ENCODE measurements at regions not wholly inside any gene's neighbourhood (a gene's known extent, or its start where the extent isn't known, plus 50 kb on each side); places are given as distances from the start of the nearest gene placed in this dataset.

DNA sequence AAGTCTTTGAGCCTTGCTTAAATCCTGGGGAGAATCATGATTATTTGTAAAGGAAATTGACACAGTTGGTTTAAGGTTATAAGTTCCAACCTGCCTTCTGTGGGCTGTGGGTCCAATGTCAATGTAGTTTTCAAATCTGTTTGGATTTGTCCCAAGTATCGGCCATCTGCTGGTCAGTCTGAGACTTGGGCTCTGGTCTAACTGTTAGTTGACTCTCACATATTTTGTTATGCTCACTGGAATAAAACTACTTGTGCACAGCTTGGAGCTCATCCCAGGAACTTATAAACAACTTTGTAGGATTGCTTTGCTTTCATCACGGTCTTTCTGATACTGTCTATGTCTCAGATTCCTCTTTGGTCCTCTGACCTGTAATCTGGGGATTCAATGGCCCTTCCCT lies 1026.2 kb upstream of the ZEB2 start:
- no peak overlapping the region for H3K4me3 ChIP-seq (ENCODE audit: low read depth, low read length)
- no peaks in the 10 kb centered on the region for H3K9me3 ChIP-seq (ENCODE audit: control insufficient read depth, insufficient read depth, low read depth, low read length)
- H3K4me1 ChIP-seq (ENCODE audit: control insufficient read depth, insufficient read depth, low read length) = no peaks in the 10 kb centered on the region
- CTCF ChIA-PET = no interaction called here
- TF ChIP-seq, protein P1, sequence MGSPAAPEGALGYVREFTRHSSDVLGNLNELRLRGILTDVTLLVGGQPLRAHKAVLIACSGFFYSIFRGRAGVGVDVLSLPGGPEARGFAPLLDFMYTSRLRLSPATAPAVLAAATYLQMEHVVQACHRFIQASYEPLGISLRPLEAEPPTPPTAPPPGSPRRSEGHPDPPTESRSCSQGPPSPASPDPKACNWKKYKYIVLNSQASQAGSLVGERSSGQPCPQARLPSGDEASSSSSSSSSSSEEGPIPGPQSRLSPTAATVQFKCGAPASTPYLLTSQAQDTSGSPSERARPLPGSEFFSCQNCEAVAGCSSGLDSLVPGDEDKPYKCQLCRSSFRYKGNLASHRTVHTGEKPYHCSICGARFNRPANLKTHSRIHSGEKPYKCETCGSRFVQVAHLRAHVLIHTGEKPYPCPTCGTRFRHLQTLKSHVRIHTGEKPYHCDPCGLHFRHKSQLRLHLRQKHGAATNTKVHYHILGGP (tag by site-specific recombination; IDR thresholded peaks at IDR 0.05) = no peak
- no peak for TF ChIP-seq ZNF416 (tag by site-specific recombination; IDR thresholded peaks at IDR 0.05)
- TF ChIP-seq YY1 (tag by site-specific recombination; IDR thresholded peaks at IDR 0.05) = no peak
- H3K36me3 ChIP-seq (ENCODE audit: control insufficient read depth in 2 of 2, insufficient read depth in 1 of 2, low read length in 2 of 2) = no peaks in the 10 kb centered on the region
- H3K27ac ChIP-seq (ENCODE audit: extremely low read depth, low read depth, low read length) = no peak overlapping the region
- POLR2A ChIA-PET = no interaction called here

DNA sequence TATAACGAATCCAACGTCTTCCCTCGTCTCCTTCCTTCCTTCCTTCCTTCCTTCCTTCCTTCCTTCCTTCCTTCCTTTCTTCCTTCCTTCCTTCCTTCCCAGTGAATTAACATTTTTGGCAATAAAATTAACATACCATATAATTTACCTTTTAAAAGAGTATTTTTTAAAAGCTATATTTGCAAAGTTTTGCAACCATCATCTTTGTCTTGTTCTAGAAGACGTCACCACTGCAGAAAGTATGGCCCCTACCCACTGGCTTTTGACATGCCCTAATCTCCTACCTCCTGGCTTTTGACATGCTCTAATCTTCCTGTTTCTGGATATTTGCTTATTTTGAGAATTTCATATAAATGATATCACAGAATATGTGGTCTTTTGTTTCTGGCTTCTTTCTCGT lies 1023.9 kb upstream of the ZEB2 start:
- H3K27ac ChIP-seq (ENCODE audit: extremely low read depth, low read depth, low read length) = no peak overlapping the region
- TF ChIP-seq YY1 (tag by site-specific recombination; IDR thresholded peaks at IDR 0.05) (no peak), ZNF530 (tag by site-specific recombination; IDR thresholded peaks at IDR 0.05; ENCODE audit: low read depth) (no peak), ZNF140 (tag by site-specific recombination; IDR thresholded peaks at IDR 0.05) (no peak), ZNF302 (tag by site-specific recombination; IDR thresholded peaks at IDR 0.05; ENCODE audit: low read depth) (no peak), ZNF24 (tag by site-specific recombination; IDR thresholded peaks at IDR 0.05) (no peak), ZNF184 (tag by site-specific recombination; IDR thresholded peaks at IDR 0.05) (no peak), ZNF629 (tag by site-specific recombination; IDR thresholded peaks at IDR 0.05) (no peak), ZNF707 (tag by site-specific recombination; IDR thresholded peaks at IDR 0.05) (no peak), ZNF19 (tag by site-specific recombination; IDR thresholded peaks at IDR 0.05; ENCODE audit: low read depth) (no peak)
- TF ChIP-seq, protein P2, sequence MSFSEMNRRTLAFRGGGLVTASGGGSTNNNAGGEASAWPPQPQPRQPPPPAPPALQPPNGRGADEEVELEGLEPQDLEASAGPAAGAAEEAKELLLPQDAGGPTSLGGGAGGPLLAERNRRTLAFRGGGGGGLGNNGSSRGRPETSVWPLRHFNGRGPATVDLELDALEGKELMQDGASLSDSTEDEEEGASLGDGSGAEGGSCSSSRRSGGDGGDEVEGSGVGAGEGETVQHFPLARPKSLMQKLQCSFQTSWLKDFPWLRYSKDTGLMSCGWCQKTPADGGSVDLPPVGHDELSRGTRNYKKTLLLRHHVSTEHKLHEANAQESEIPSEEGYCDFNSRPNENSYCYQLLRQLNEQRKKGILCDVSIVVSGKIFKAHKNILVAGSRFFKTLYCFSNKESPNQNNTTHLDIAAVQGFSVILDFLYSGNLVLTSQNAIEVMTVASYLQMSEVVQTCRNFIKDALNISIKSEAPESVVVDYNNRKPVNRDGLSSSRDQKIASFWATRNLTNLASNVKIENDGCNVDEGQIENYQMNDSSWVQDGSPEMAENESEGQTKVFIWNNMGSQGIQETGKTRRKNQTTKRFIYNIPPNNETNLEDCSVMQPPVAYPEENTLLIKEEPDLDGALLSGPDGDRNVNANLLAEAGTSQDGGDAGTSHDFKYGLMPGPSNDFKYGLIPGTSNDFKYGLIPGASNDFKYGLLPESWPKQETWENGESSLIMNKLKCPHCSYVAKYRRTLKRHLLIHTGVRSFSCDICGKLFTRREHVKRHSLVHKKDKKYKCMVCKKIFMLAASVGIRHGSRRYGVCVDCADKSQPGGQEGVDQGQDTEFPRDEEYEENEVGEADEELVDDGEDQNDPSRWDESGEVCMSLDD (tag by site-specific recombination; IDR thresholded peaks at IDR 0.05) = no peak
- TF ChIP-seq, protein P3, sequence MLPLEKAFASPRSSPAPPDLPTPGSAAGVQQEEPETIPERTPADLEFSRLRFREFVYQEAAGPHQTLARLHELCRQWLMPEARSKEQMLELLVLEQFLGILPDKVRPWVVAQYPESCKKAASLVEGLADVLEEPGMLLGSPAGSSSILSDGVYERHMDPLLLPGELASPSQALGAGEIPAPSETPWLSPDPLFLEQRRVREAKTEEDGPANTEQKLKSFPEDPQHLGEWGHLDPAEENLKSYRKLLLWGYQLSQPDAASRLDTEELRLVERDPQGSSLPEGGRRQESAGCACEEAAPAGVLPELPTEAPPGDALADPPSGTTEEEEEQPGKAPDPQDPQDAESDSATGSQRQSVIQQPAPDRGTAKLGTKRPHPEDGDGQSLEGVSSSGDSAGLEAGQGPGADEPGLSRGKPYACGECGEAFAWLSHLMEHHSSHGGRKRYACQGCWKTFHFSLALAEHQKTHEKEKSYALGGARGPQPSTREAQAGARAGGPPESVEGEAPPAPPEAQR (tag by site-specific recombination; IDR thresholded peaks at IDR 0.05) = no peak
- ChIA-PET POLR2A (no interaction called here), CTCF (interaction anchor here (0.6 kb wide), 1 partner anchor 16 kb away, joined by 5 read pairs; no protein-coding TSS in a partner anchor)
- no peak overlapping the region for H3K4me3 ChIP-seq (ENCODE audit: low read depth, low read length)
- no peaks in the 10 kb centered on the region for H3K36me3 ChIP-seq (ENCODE audit: control insufficient read depth in 2 of 2, insufficient read depth in 1 of 2, low read length in 2 of 2)
- H3K9me3 ChIP-seq (ENCODE audit: control insufficient read depth, insufficient read depth, low read depth, low read length) = no peaks in the 10 kb centered on the region
- no peaks in the 10 kb centered on the region for H3K4me1 ChIP-seq (ENCODE audit: control insufficient read depth, insufficient read depth, low read length)

DNA sequence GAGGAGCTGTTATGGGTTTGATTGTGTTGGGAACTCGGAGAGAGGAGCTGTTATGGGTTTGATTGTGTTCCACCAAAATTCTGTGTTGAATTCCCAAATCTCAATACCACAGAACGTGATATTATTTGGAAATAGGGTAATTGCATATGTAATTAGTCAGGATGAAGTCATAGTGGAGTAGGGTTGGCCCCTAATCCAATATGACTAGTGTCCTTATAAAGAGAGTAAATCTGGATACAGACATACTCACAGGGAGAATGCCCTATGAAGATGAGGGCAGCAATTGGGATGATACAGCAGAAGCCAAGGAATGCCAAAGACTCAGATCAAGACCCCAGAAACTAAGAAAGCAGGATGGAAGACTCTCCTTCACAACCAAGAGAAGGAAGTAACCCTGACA lies 1023.2 kb upstream of the ZEB2 start:
- no peaks in the 10 kb centered on the region for H3K9me3 ChIP-seq (ENCODE audit: control insufficient read depth, insufficient read depth, low read depth, low read length)
- no peak overlapping the region for H3K27ac ChIP-seq (ENCODE audit: extremely low read depth, low read depth, low read length)
- no peak overlapping the region for H3K4me3 ChIP-seq (ENCODE audit: low read depth, low read length)
- ChIA-PET POLR2A (no interaction called here), CTCF (interaction anchor here (0.6 kb wide), 2 partner anchors 17 to 338 kb away, joined by 4 to 5 read pairs; no protein-coding TSS in a partner anchor)
- H3K36me3 ChIP-seq (ENCODE audit: control insufficient read depth in 2 of 2, insufficient read depth in 1 of 2, low read length in 2 of 2) = no peaks in the 10 kb centered on the region
- H3K4me1 ChIP-seq (ENCODE audit: control insufficient read depth, insufficient read depth, low read length) = no peaks in the 10 kb centered on the region
- no peak for TF ChIP-seq ZNF132 (tag by site-specific recombination; IDR thresholded peaks at IDR 0.05; ENCODE audit: borderline replicate concordance)
- TF ChIP-seq, protein P4, sequence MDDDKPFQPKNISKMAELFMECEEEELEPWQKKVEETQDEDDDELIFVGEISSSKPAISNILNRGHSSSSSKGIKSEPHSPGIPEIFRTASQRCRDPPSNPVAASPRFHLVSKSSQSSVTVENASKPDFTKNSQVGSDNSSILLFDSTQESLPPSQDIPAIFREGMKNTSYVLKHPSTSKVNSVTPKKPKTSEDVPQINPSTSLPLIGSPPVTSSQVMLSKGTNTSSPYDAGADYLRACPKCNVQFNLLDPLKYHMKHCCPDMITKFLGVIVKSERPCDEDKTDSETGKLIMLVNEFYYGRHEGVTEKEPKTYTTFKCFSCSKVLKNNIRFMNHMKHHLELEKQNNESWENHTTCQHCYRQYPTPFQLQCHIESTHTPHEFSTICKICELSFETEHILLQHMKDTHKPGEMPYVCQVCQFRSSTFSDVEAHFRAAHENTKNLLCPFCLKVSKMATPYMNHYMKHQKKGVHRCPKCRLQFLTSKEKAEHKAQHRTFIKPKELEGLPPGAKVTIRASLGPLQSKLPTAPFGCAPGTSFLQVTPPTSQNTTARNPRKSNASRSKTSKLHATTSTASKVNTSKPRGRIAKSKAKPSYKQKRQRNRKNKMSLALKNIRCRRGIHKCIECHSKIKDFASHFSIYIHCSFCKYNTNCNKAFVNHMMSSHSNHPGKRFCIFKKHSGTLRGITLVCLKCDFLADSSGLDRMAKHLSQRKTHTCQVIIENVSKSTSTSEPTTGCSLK (tag by site-specific recombination; IDR thresholded peaks at IDR 0.05) = no peak
- no peak for TF ChIP-seq BCL11B (tag by site-specific recombination; IDR thresholded peaks at IDR 0.05; ENCODE audit: low read depth)
- TF ChIP-seq ZNF266 (tag by site-specific recombination; IDR thresholded peaks at IDR 0.05; ENCODE audit: low read depth) = no peak
- no peak for TF ChIP-seq ZNF10 (tag by site-specific recombination; IDR thresholded peaks at IDR 0.05)
- no peak for TF ChIP-seq ZNF596 (tag by site-specific recombination; IDR thresholded peaks at IDR 0.05)
- no peak for TF ChIP-seq ZNF654 (tag by site-specific recombination; IDR thresholded peaks at IDR 0.05; ENCODE audit: low read depth)
- TF ChIP-seq ZNF521 (tag by site-specific recombination; IDR thresholded peaks at IDR 0.05) = no peak
- TF ChIP-seq EGR2 (tag by site-specific recombination; IDR thresholded peaks at IDR 0.05; ENCODE audit: low read depth) = no peak
- TF ChIP-seq KLF9 (tag by site-specific recombination; IDR thresholded peaks at IDR 0.05; ENCODE audit: low read depth) = no peak
- no peak for TF ChIP-seq ZBTB7A (tag by site-specific recombination; IDR thresholded peaks at IDR 0.05; ENCODE audit: low read depth)

Measured in HEK293 (cell line).